ENCODE measurements at regions not wholly inside any gene's neighbourhood (a gene's known extent, or its start where the extent isn't known, plus 50 kb on each side); places are given as distances from the start of the nearest gene placed in this dataset.
A peak's percentile ranks its signal among the peaks of the same experiment; 100 is the strongest.

GRCh38 chr3:167929968-167930367, 165.8 kb downstream of the GOLIM4 start:
- peak; percentile 11 for DNase-seq
- Histone ChIP-seq H3K4me3 (ENCODE audit: insufficient read depth in 1 of 2, low read depth in 1 of 2, low read length in 2 of 2) (no peak overlapping the region), H3K14ac (ENCODE audit: low read length in 2 of 2) (no peak overlapping the region), H3K4me2 (ENCODE audit: low read length, poor library complexity, severe bottlenecking) (no peak overlapping the region), H4K91ac (ENCODE audit: low read length) (no peak overlapping the region), H2AK5ac (ENCODE audit: low read length, severe bottlenecking) (no peak overlapping the region), H3K36me3 (ENCODE audit: control insufficient read depth in 1 of 2, insufficient read depth in 2 of 2, low read depth in 1 of 2, low read length in 2 of 2) (no peaks in the 10 kb centered on the region), H2AFZ (ENCODE audit: low read depth, low read length) (no peak overlapping the region), H2BK120ac (ENCODE audit: low read depth, low read length) (no peak overlapping the region), H3K27me3 (ENCODE audit: control insufficient read depth in 1 of 2, insufficient read depth in 1 of 2, low read length in 2 of 2) (no peaks in the 10 kb centered on the region), H3K9me3 (ENCODE audit: control insufficient read depth, low read length) (no peaks in the 10 kb centered on the region), H2BK12ac (ENCODE audit: low read length in 2 of 2) (peak overlapping the region in 1 of 2 experiments; percentile 78), H2BK15ac (ENCODE audit: low read depth, poor library complexity, severe bottlenecking) (no peak overlapping the region), H3K18ac (ENCODE audit: low read depth in 1 of 2, low read length in 2 of 2) (peak overlapping the region in 1 of 2 experiments; percentile 40), H3K9ac (ENCODE audit: low read length) (no peak overlapping the region), H4K8ac (ENCODE audit: low read length) (no peak overlapping the region), H2BK5ac (ENCODE audit: low read depth, low read length, poor library complexity, severe bottlenecking) (peak overlapping the region; percentile 19), H3K4ac (ENCODE audit: low read depth in 1 of 2, low read length in 2 of 2) (no peak overlapping the region), H3K27ac (ENCODE audit: low read length, poor library complexity, severe bottlenecking) (no peak overlapping the region), H3K79me1 (replicated peaks; ENCODE audit: low read length, poor library complexity, severe bottlenecking) (no peaks in the 10 kb centered on the region), H3K23ac (ENCODE audit: low read length in 2 of 2) (no peak overlapping the region), H3K4me1 (ENCODE audit: control insufficient read depth, insufficient read depth, low read depth, low read length) (no peaks in the 10 kb centered on the region)
- WGBS, result 69% methylated on average over 3 of the region's 3 CpGs

- Histone ChIP-seq H3K9ac (ENCODE audit: low read length) (no peak overlapping the region), H3K4me2 (ENCODE audit: low read length, poor library complexity, severe bottlenecking) (no peak overlapping the region), H3K27me3 (ENCODE audit: control insufficient read depth in 1 of 2, insufficient read depth in 1 of 2, low read length in 2 of 2) (no peaks in the 10 kb centered on the region), H3K4me1 (ENCODE audit: control insufficient read depth, insufficient read depth, low read depth, low read length) (no peaks in the 10 kb centered on the region), H3K27ac (ENCODE audit: low read length, poor library complexity, severe bottlenecking) (no peak overlapping the region), H4K91ac (ENCODE audit: low read length) (no peak overlapping the region), H3K4me3 (ENCODE audit: insufficient read depth in 1 of 2, low read depth in 1 of 2, low read length in 2 of 2) (no peak overlapping the region), H4K8ac (ENCODE audit: low read length) (no peak overlapping the region), H2AK5ac (ENCODE audit: low read length, severe bottlenecking) (no peak overlapping the region), H3K18ac (ENCODE audit: low read depth in 1 of 2, low read length in 2 of 2) (no peak overlapping the region), H3K36me3 (ENCODE audit: control insufficient read depth in 1 of 2, insufficient read depth in 2 of 2, low read depth in 1 of 2, low read length in 2 of 2) (no peaks in the 10 kb centered on the region), H2AFZ (ENCODE audit: low read depth, low read length) (no peak overlapping the region), H2BK120ac (ENCODE audit: low read depth, low read length) (no peak overlapping the region), H3K79me1 (replicated peaks; ENCODE audit: low read length, poor library complexity, severe bottlenecking) (no peaks in the 10 kb centered on the region), H2BK12ac (ENCODE audit: low read length in 2 of 2) (no peak overlapping the region), H3K4ac (ENCODE audit: low read depth in 1 of 2, low read length in 2 of 2) (no peak overlapping the region), H3K9me3 (ENCODE audit: control insufficient read depth, low read length) (no peaks in the 10 kb centered on the region), H2BK15ac (ENCODE audit: low read depth, poor library complexity, severe bottlenecking) (no peak overlapping the region), H3K14ac (ENCODE audit: low read length in 2 of 2) (no peak overlapping the region), H3K23ac (ENCODE audit: low read length in 2 of 2) (no peak overlapping the region), H2BK5ac (ENCODE audit: low read depth, low read length, poor library complexity, severe bottlenecking) (no peak overlapping the region)
- no peak for DNase-seq
- WGBS, result 70% methylated on average over 3 of the region's 4 CpGs
Measured at GRCh38 chr3:167928381-167928780, 167.3 kb downstream of the GOLIM4 start.

- Histone ChIP-seq H3K4me3 (ENCODE audit: insufficient read depth in 1 of 2, low read depth in 1 of 2, low read length in 2 of 2) (no peak overlapping the region), H2BK5ac (ENCODE audit: low read depth, low read length, poor library complexity, severe bottlenecking) (no peak overlapping the region), H3K9ac (ENCODE audit: low read length) (no peak overlapping the region), H3K9me3 (ENCODE audit: control insufficient read depth, low read length) (no peaks in the 10 kb centered on the region), H3K4me2 (ENCODE audit: low read length, poor library complexity, severe bottlenecking) (no peak overlapping the region), H3K27ac (ENCODE audit: low read length, poor library complexity, severe bottlenecking) (no peak overlapping the region), H3K18ac (ENCODE audit: low read depth in 1 of 2, low read length in 2 of 2) (no peak overlapping the region), H2BK120ac (ENCODE audit: low read depth, low read length) (no peak overlapping the region), H4K91ac (ENCODE audit: low read length) (no peak overlapping the region), H3K14ac (ENCODE audit: low read length in 2 of 2) (no peak overlapping the region), H3K79me1 (replicated peaks; ENCODE audit: low read length, poor library complexity, severe bottlenecking) (no peaks in the 10 kb centered on the region), H3K4ac (ENCODE audit: low read depth in 1 of 2, low read length in 2 of 2) (no peak overlapping the region), H3K36me3 (ENCODE audit: control insufficient read depth in 1 of 2, insufficient read depth in 2 of 2, low read depth in 1 of 2, low read length in 2 of 2) (no peaks in the 10 kb centered on the region), H2AK5ac (ENCODE audit: low read length, severe bottlenecking) (no peak overlapping the region), H3K23ac (ENCODE audit: low read length in 2 of 2) (no peak overlapping the region), H2AFZ (ENCODE audit: low read depth, low read length) (no peak overlapping the region), H2BK12ac (ENCODE audit: low read length in 2 of 2) (no peak overlapping the region), H2BK15ac (ENCODE audit: low read depth, poor library complexity, severe bottlenecking) (no peak overlapping the region), H4K8ac (ENCODE audit: low read length) (no peak overlapping the region), H3K27me3 (ENCODE audit: control insufficient read depth in 1 of 2, insufficient read depth in 1 of 2, low read length in 2 of 2) (no peaks in the 10 kb centered on the region), H3K4me1 (ENCODE audit: control insufficient read depth, insufficient read depth, low read depth, low read length) (no peaks in the 10 kb centered on the region)
- DNase-seq, result no peak
Measured at GRCh38 chr3:167920747-167921146, 175.0 kb downstream of the GOLIM4 start.

GRCh38 chr3:167919590-167919989, 176.1 kb downstream of the GOLIM4 start:
- H3K9ac ChIP-seq (ENCODE audit: low read length), result no peak overlapping the region
- DNase-seq, result no peak
- H3K79me1 ChIP-seq (replicated peaks; ENCODE audit: low read length, poor library complexity, severe bottlenecking), result no peaks in the 10 kb centered on the region
- H2AFZ ChIP-seq (ENCODE audit: low read depth, low read length), result no peak overlapping the region
- no peaks in the 10 kb centered on the region for H3K9me3 ChIP-seq (ENCODE audit: control insufficient read depth, low read length)
- H4K91ac ChIP-seq (ENCODE audit: low read length), result no peak overlapping the region
- H3K4me2 ChIP-seq (ENCODE audit: low read length, poor library complexity, severe bottlenecking), result no peak overlapping the region
- no peak overlapping the region for H3K4me3 ChIP-seq (ENCODE audit: insufficient read depth in 1 of 2, low read depth in 1 of 2, low read length in 2 of 2)
- H3K36me3 ChIP-seq (ENCODE audit: control insufficient read depth in 1 of 2, insufficient read depth in 2 of 2, low read depth in 1 of 2, low read length in 2 of 2), result no peaks in the 10 kb centered on the region
- H3K27ac ChIP-seq (ENCODE audit: low read length, poor library complexity, severe bottlenecking), result no peak overlapping the region
- H3K4ac ChIP-seq (ENCODE audit: low read depth in 1 of 2, low read length in 2 of 2), result no peak overlapping the region
- H3K14ac ChIP-seq (ENCODE audit: low read length in 2 of 2), result no peak overlapping the region
- H2BK5ac ChIP-seq (ENCODE audit: low read depth, low read length, poor library complexity, severe bottlenecking), result no peak overlapping the region
- H3K27me3 ChIP-seq (ENCODE audit: control insufficient read depth in 1 of 2, insufficient read depth in 1 of 2, low read length in 2 of 2), result no peaks in the 10 kb centered on the region
- no peak overlapping the region for H3K18ac ChIP-seq (ENCODE audit: low read depth in 1 of 2, low read length in 2 of 2)
- H4K8ac ChIP-seq (ENCODE audit: low read length), result no peak overlapping the region
- no peaks in the 10 kb centered on the region for H3K4me1 ChIP-seq (ENCODE audit: control insufficient read depth, insufficient read depth, low read depth, low read length)
- no peak overlapping the region for H2AK5ac ChIP-seq (ENCODE audit: low read length, severe bottlenecking)
- WGBS, result 100% methylated on average over 1 of the region's 1 CpG
- no peak overlapping the region for H2BK120ac ChIP-seq (ENCODE audit: low read depth, low read length)
- no peak overlapping the region for H3K23ac ChIP-seq (ENCODE audit: low read length in 2 of 2)
- no peak overlapping the region for H2BK15ac ChIP-seq (ENCODE audit: low read depth, poor library complexity, severe bottlenecking)
- no peak overlapping the region for H2BK12ac ChIP-seq (ENCODE audit: low read length in 2 of 2)
